Fibroblast of skin of right biceps (primary cell): ENCODE measurements at regions not wholly inside any gene's neighbourhood (a gene's known extent, or its start where the extent isn't known, plus 50 kb on each side); places are given as distances from the start of the nearest gene placed in this dataset.
A peak's percentile ranks its signal among the peaks of the same experiment; 100 is the strongest.

Experiments used
- DNase-seq: peaks from one replicate; pipeline ENCODE4 v3.0.0-alpha.2; 2013

GRCh38 chr3:54071601-54072000 is 50.8 kb upstream of the CACNA2D3 start:
- no peak for DNase-seq

DNA sequence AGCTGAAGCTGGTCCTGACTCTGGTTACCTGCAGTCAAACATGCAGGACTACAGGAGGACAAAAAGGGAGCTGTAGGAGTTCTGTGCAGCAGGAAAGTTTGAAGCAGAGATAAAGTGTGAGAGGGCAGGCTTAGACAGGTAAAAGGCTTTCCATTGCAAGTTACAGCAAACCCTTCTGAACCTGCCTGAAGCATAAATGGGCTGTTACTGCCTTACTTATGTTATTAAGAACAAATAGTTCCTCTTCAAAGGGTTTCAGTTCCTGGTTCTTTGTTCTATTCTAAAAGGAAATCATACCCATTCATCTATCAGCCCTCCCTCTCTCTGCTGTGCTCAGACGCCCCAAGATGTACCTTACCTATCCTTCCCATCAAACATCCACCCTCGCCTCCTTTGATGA is 52.4 kb upstream of the CACNA2D3 start:
- DNase-seq = no peak

DNA sequence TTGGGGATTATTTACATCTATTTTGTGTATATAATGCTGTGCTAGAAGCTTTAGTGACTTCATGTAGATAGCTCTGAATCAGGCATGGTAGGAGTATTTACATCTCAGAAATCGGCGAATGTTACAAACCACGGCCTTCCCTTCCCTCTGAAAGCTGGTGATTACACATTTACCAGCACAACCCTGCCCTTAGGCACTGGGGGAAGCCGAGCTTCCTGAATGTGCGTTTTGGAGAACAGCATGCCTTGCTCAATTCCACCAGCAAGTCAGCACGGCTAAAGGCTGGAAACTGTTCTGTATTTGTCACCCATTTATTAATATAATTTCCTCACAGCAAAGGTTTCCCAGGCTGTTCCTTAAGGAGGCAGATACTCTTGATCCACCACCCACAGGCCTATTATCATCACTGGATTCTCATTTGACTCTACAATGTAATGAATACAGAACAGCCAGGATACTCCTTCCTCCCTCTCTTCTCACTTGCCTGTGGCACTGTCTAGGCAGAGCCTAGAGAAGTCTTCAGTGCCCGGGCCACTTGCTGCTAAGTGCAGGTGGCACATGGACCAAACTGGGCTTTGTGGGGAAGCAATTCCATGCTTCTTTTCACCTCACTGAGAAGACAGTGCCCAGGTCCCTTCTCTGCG is 55.2 kb upstream of the CACNA2D3 start:
- DNase-seq = no peak

- no peak for DNase-seq
Observed at GRCh38 chr3:54066253-54066652, 56.1 kb upstream of the CACNA2D3 start.

- no peak for DNase-seq
Observed at GRCh38 chr3:54065586-54065985, 56.8 kb upstream of the CACNA2D3 start.

DNA sequence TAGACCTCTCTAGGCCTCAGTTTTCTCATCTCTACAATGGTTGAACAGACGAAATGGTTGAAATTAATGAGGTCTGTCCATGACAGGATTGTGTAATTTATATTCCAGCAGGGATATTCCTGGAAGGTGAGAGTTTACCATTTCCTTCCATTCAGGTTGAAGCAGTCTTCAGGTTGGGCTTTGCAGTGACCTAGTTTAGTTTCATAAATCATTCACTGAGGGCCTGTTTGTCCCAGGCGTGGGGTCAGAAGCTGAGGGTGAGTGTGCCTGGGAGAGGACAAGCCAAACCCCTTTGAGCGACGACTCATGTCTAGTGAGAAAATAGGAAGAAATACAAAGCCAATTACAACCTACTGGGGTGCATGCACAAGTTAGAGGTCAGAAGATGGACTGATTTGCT is 57.2 kb upstream of the CACNA2D3 start:
- DNase-seq = no peak

DNA sequence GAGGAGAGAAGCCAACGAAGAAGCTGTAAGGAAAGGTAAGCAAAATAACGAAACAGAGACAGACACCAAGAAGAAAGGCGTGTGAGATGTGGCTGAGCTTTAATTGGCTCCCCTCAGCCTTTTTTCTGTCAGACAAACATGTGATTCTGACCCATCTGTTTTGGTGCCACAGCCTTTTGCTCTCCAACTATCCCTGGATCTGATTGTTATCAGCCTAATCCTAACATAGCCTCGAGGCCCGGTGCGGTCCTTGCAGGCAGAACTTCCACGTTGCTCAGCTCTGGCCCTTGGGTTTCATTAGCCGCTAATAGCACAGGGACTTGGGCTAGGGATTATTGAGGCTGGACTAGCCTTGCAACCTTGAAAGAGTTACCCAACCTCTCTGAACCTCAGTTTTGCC is 57.9 kb upstream of the CACNA2D3 start:
- DNase-seq = no peak

GRCh38 chr3:54062546-54062945 is 59.8 kb upstream of the CACNA2D3 start:
- no peak for DNase-seq

DNA sequence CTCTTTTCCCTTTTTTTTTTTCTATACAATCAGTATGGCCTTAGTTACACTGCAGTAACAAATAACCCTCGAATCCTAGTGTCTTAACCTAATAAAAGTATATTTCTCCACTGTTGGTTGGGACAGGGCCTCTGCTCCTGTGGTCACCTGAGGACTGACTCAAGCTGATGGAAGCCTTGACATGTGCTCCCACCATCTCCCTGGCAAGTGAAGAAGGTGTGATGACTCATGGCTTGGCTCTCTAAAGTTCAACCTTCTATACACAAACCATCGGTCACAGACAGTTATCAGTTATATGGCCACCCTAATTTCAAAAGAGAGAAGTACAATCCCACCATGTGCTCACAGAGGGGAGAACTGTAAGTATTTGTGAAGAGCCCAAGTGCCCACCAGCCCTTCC is 65.8 kb upstream of the CACNA2D3 start:
- DNase-seq = no peak

GRCh38 chr3:54053882-54054281 is 68.5 kb upstream of the CACNA2D3 start:
- DNase-seq = no peak

DNA sequence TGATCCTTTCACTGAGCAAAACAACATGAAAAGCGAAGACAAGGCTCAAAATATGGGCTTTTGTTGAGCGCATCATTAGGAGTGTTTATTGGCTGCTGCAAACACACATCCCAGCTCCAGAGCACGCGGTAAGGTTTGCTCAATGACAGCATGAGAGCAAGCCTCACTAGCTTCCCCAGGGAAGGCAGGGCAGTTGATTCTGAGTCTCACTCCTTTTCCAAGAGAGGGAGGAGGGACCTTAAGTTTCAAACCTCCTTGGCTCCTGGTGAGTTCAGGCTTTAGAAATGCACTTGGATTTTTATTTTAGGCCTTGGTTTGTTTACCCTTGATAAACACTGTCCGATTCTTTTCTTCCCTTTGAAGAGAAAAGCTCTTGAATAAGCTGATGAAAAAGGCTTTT is 69.1 kb upstream of the CACNA2D3 start:
- DNase-seq = no peak

GRCh38 chr3:54047568-54047967 is 74.8 kb upstream of the CACNA2D3 start:
- no peak for DNase-seq

- peak; percentile 26 for DNase-seq
Observed at GRCh38 chr3:54046641-54047214, 75.6 kb upstream of the CACNA2D3 start.

GRCh38 chr3:54045061-54045815 is 77.1 kb upstream of the CACNA2D3 start:
- no peak for DNase-seq

- no peak for DNase-seq
Observed at GRCh38 chr3:54042259-54042823, 80.0 kb upstream of the CACNA2D3 start.

GRCh38 chr3:54040476-54040875 is 81.9 kb upstream of the CACNA2D3 start:
- DNase-seq = no peak

- DNase-seq = no peak
Observed at GRCh38 chr3:54038391-54038790, 84.0 kb upstream of the CACNA2D3 start.

DNA sequence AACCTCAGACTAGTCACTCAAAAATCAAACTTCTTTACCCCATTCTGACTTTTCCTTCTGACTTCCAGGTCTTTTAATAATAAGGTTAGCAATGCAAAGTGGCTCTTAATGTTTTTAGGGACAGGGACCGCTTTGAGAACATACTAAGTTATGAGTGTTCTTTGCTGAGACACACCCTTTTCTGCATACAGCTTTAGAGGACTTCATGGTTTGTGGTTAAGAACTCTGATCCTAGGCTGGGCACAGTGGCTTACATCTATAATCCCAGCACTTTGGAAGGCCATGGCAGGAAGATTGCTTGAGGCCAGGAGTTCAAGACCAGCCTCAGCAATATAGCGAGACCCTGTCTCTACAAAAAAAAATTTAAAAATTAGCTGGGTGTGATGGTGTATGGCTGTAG is 85.8 kb upstream of the CACNA2D3 start:
- no peak for DNase-seq

DNA sequence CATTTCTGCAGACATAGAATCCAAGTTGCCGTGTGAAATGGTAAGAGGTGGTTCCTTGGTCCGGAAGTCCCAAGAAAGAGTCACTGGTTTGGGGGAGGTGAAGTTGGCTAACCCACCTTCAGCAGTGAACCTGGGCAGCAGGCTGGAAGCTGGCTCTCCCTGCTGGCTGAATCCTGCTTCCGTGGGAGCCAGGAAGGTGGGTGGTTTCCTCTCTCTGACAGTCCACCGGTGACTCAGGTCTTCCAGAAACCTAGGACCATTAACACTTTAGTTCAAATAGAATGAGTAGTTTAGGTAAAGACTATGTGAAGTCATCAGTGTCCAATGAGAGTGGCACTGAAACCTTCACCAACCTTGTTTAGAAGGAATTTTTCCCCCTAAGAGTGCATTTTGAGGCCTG is 87.4 kb upstream of the CACNA2D3 start:
- DNase-seq = no peak

GRCh38 chr3:54033761-54034160 is 88.6 kb upstream of the CACNA2D3 start:
- no peak for DNase-seq

DNA sequence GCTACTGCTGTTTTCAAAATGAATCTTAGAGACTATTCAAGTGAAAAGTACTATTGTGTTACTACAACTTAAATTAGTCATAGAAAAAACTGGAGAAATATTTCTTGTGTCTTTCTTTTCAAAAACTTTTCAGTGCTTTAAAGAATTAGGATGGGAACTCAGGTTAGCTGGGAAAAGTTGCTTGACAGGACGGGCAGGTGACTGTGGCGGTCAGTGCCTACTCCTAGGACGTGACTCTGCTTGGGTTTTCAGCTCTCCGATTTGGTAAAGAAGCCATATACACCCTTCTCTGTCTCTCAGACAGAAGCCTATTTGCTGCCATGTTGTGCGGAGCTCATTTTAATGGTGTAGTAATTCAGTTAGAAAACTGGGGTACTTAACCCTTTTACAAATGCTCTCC is 89.8 kb upstream of the CACNA2D3 start:
- DNase-seq = no peak

GRCh38 chr3:54028372-54028771 is 94.0 kb upstream of the CACNA2D3 start:
- no peak for DNase-seq

DNA sequence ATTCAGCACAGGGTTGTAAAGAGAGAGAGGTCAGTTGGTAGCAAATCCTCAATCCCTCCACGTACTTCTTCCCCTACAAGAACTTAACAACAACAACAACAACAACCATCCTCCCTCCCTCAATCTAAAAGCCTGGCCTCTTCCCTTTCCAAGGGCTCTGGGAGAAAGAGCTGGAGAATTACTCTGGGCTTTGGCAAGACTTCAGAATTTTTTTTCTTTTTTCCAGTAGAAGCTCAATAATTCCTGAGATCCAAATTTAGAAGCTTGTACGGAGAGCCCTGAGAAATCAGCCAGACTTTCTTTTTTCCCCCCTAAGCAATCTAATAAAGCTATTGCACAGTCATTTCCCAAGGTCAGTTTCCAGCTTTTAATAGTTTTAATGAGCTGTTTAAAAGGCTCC is 95.8 kb upstream of the CACNA2D3 start:
- DNase-seq = no peak

DNA sequence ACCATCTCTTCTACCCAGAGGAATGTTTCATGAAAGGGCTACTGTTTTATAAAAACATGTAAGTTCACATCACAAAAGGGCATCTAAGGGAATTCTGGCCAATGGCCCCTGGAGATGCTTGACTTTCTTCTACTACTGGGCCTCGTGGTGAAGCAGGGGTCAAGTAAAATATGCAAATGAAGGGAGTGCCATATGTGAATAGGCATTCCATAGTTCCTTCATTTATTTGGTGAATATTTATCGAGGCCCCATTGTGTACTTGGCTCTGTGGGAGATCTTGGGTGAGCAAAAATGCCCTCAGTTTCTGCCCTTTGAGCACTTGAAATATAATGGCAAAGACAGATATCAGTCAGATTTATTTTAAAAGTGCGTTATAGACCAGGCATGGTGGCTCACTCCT is 101.3 kb upstream of the CACNA2D3 start:
- no peak for DNase-seq
